Thyroid gland (tissue), 4 donors: ENCODE measurements at regions not wholly inside any gene's neighbourhood (a gene's known extent, or its start where the extent isn't known, plus 50 kb on each side); places are given as distances from the start of the nearest gene placed in this dataset.

Experiments used
- POLR2A ChIP-seq, 2 donors: fragments of 450-650 bp; IDR thresholded peaks; one replicate each; pipeline ENCODE4 v1.6.1; 2017; ENCODE audit warnings: antibody characterized with exemption in 2 of 2, mild to moderate bottlenecking in 2 of 2, moderate library complexity in 1 of 2
- TF ChIP-seq, protein P1 (sequence below), 6 experiments: fragments of 200-600 bp in 3 of 6; fragments of 450-650 bp in 3 of 6; sonication (generic) in 3 of 6; IDR thresholded peaks; one replicate each; pipeline ENCODE4 v1.5.1; 2016 to 2019; ENCODE audit warnings: antibody characterized with exemption in 6 of 6, mild to moderate bottlenecking in 2 of 6, inconsistent platforms in 1 of 6, moderate library complexity in 1 of 6

DNA sequence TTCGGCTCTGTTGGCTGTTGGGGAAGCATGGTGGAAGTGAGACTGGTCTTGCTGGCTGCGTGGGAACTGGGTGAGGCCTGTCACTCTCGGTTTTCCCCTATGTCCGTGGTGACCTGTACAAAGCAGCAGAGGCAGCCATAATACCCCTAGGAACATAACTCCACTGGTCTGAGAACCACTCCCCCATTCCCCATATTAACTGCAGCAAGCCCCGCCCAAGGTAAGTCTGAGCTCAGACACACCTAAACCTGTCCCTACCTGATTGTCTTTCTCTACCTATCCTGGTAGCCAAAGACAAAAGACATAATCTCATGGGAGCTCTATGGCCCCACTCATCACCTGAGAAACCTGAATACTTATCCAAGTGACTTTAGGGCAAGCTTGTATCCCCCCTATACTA lies 156.3 kb upstream of the PHACTR1 start:
- TF ChIP-seq, protein P1, sequence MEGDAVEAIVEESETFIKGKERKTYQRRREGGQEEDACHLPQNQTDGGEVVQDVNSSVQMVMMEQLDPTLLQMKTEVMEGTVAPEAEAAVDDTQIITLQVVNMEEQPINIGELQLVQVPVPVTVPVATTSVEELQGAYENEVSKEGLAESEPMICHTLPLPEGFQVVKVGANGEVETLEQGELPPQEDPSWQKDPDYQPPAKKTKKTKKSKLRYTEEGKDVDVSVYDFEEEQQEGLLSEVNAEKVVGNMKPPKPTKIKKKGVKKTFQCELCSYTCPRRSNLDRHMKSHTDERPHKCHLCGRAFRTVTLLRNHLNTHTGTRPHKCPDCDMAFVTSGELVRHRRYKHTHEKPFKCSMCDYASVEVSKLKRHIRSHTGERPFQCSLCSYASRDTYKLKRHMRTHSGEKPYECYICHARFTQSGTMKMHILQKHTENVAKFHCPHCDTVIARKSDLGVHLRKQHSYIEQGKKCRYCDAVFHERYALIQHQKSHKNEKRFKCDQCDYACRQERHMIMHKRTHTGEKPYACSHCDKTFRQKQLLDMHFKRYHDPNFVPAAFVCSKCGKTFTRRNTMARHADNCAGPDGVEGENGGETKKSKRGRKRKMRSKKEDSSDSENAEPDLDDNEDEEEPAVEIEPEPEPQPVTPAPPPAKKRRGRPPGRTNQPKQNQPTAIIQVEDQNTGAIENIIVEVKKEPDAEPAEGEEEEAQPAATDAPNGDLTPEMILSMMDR (IDR thresholded peaks at IDR 0.05) = no peak
- TF ChIP-seq POLR2A (IDR thresholded peaks at IDR 0.05) = no peak
